Ovary (tissue), 3 donors: ENCODE measurements at regions not wholly inside any gene's neighbourhood (a gene's known extent, or its start where the extent isn't known, plus 50 kb on each side); places are given as distances from the start of the nearest gene placed in this dataset.

ENCODE experiments used
- CTCF ChIP-seq, 3 donors: fragments of 450-650 bp in 2 of 3; fragments of 200-600 bp in 1 of 3; IDR thresholded peaks; one replicate each; pipeline versions ENCODE4 v1.5.1 to v1.8.0; 2016 to 2022; ENCODE audit warnings: antibody characterized with exemption in 3 of 3, mild to moderate bottlenecking in 1 of 3
- POLR2A ChIP-seq: fragments of 450-650 bp; IDR thresholded peaks from one replicate; pipeline ENCODE4 v1.6.1; 2017; ENCODE audit warnings: antibody characterized with exemption, mild to moderate bottlenecking, moderate library complexity
- donor health status: DM: no; HTN: no; CAD: no.

- TF ChIP-seq CTCF (IDR thresholded peaks at IDR 0.05) (no peak), POLR2A (no peak)
Observed at GRCh38 chr20:29743101-29743931, 1514.1 kb upstream of the DEFB115 start.
